Forelimb muscle (tissue), 1 donor: ENCODE measurements at regions not wholly inside any gene's neighbourhood (a gene's known extent, or its start where the extent isn't known, plus 50 kb on each side); places are given as distances from the start of the nearest gene placed in this dataset.

Experiments
- DNase-seq: peaks from one replicate; pipeline ENCODE4 v3.0.0-alpha.2; 2013; ENCODE audit warnings: low read depth

- no peak for DNase-seq
Observed at GRCh38 chr1:163406772-163407171, 85.0 kb downstream of the NUF2 start.

GRCh38 chr1:163408262-163408661 is 86.5 kb downstream of the NUF2 start:
- no peak for DNase-seq

- peak; percentile 19 for DNase-seq
Observed at GRCh38 chr1:163410073-163410999, 88.6 kb downstream of the NUF2 start.

- DNase-seq = no peak
Observed at GRCh38 chr1:163412221-163412620, 90.5 kb downstream of the NUF2 start.

- no peak for DNase-seq
Observed at GRCh38 chr1:163414778-163415177, 93.0 kb downstream of the NUF2 start.

GRCh38 chr1:163421701-163422100 is 99.9 kb downstream of the NUF2 start:
- no peak for DNase-seq

- DNase-seq = no peak
Observed at GRCh38 chr1:163422738-163423404, 101.1 kb downstream of the NUF2 start.

- no peak for DNase-seq
Observed at GRCh38 chr1:163426505-163427251, 104.9 kb downstream of the NUF2 start.

GRCh38 chr1:163427279-163427678 is 105.5 kb downstream of the NUF2 start:
- DNase-seq = no peak

GRCh38 chr1:163436140-163436812 is 114.5 kb downstream of the NUF2 start:
- no peak for DNase-seq

- no peak for DNase-seq
Observed at GRCh38 chr1:163439471-163439870, 117.7 kb downstream of the NUF2 start.

GRCh38 chr1:163440090-163440489 is 118.3 kb downstream of the NUF2 start:
- no peak for DNase-seq

- DNase-seq = no peak
Observed at GRCh38 chr1:163442231-163442879, 120.6 kb downstream of the NUF2 start.

- no peak for DNase-seq
Observed at GRCh38 chr1:163442895-163443294, 121.1 kb downstream of the NUF2 start.

GRCh38 chr1:163443863-163444262 is 122.1 kb downstream of the NUF2 start:
- DNase-seq = no peak

GRCh38 chr1:163444665-163445064 is 122.9 kb downstream of the NUF2 start:
- no peak for DNase-seq

- no peak for DNase-seq
Observed at GRCh38 chr1:163450986-163451385, 129.2 kb downstream of the NUF2 start.

GRCh38 chr1:163459539-163459938 is 137.8 kb downstream of the NUF2 start:
- no peak for DNase-seq

GRCh38 chr1:163467289-163467688 is 145.5 kb downstream of the NUF2 start:
- DNase-seq = no peak

- DNase-seq = no peak
Observed at GRCh38 chr1:163471779-163472650, 150.3 kb downstream of the NUF2 start.
